GM18519 (cell line): ENCODE measurements at regions not wholly inside any gene's neighbourhood (a gene's known extent, or its start where the extent isn't known, plus 50 kb on each side); places are given as distances from the start of the nearest gene placed in this dataset.
"Not testable (repeated sequence)": the region's sequence is repeated elsewhere in the genome, so short reads cannot be mapped to it uniquely, and the experiment has no call there.

Experiments used
- ATAC-seq: cut with Tn5 transposase; IDR thresholded peaks from one replicate; pipeline ENCODE4 v1.9.1; 2021; ENCODE audit warnings: mild to moderate bottlenecking, moderate library complexity; ENCODE audit not compliant: unreplicated experiment, low FRiP score

- ATAC-seq = no peak
Measured at GRCh38 chr6:140225701-140226436, 851.4 kb upstream of the CITED2 start.

- no peak for ATAC-seq
Measured at GRCh38 chr6:140217283-140217682, 842.8 kb upstream of the CITED2 start.

GRCh38 chr6:140209775-140210174 is 835.3 kb upstream of the CITED2 start:
- ATAC-seq = no peak

GRCh38 chr6:140208286-140208685 is 833.8 kb upstream of the CITED2 start:
- no peak for ATAC-seq

GRCh38 chr6:140205795-140206593 is 831.5 kb upstream of the CITED2 start:
- no peak for ATAC-seq

- ATAC-seq = no peak
Measured at GRCh38 chr6:140204154-140204553, 829.7 kb upstream of the CITED2 start.

- ATAC-seq = no peak
Measured at GRCh38 chr6:140203661-140204147, 829.3 kb upstream of the CITED2 start.

- ATAC-seq = no peak
Measured at GRCh38 chr6:140202964-140203515, 828.6 kb upstream of the CITED2 start.

GRCh38 chr6:140201787-140202458 is 827.5 kb upstream of the CITED2 start:
- ATAC-seq = no peak

GRCh38 chr6:140193269-140193668 is 818.8 kb upstream of the CITED2 start:
- no peak for ATAC-seq

GRCh38 chr6:140192018-140192417 is 817.6 kb upstream of the CITED2 start:
- ATAC-seq = no peak

GRCh38 chr6:140189263-140189662 is 814.8 kb upstream of the CITED2 start:
- ATAC-seq = not testable (repeated sequence)

- no peak for ATAC-seq
Measured at GRCh38 chr6:140185991-140186390, 811.5 kb upstream of the CITED2 start.

GRCh38 chr6:140183881-140184280 is 809.4 kb upstream of the CITED2 start:
- ATAC-seq = no peak

- ATAC-seq = no peak
Measured at GRCh38 chr6:140182821-140183220, 808.4 kb upstream of the CITED2 start.

GRCh38 chr6:140181876-140182275 is 807.4 kb upstream of the CITED2 start:
- ATAC-seq = no peak

GRCh38 chr6:140180306-140180705 is 805.9 kb upstream of the CITED2 start:
- no peak for ATAC-seq

GRCh38 chr6:140178935-140179334 is 804.5 kb upstream of the CITED2 start:
- no peak for ATAC-seq

GRCh38 chr6:140178520-140178919 is 804.1 kb upstream of the CITED2 start:
- no peak for ATAC-seq

- ATAC-seq = no peak
Measured at GRCh38 chr6:140176306-140176705, 801.9 kb upstream of the CITED2 start.

GRCh38 chr6:140175486-140175885 is 801.0 kb upstream of the CITED2 start:
- ATAC-seq = no peak
